ENCODE measurements at regions not wholly inside any gene's neighbourhood (a gene's known extent, or its start where the extent isn't known, plus 50 kb on each side); places are given as distances from the start of the nearest gene placed in this dataset.

DNA sequence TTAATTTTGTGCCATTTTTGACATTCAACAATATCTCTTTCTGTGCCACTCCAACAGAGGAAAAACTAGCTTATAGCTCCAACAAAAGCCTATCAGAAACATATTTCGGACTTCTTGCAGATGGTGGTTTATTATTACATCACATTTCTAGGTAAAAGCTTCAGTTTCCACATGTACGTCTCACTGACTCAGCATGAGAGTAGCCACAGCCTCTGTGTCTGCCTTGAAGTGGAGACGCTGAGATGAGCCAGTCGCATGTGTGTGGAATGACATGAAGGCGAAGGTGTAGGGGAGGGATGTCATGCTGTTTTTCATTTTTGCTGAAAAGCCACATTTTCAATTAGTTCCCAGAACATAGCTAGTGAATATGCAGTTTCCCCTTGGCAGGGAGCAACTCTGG is 598.6 kb downstream of the EFNB2 start:
- TF ChIP-seq POLR2AphosphoS5 (IDR thresholded peaks at IDR 0.05; ENCODE audit: low read depth, low read length) (no peak), POLR2A (IDR thresholded peaks at IDR 0.05; ENCODE audit: low read depth, low read length) (no peak), TAF1 (IDR thresholded peaks at IDR 0.05; ENCODE audit: low read depth, low read length) (no peak)

Data from GM12891 (cell line).